Activated naive CD4-positive, alpha-beta T cell treated with anti-CD3 and anti-CD28 coated beads, Interleukin-2, amount 10 ng/mL, durations not matched to agents 7 days and 5 days (primary cell): ENCODE measurements at regions not wholly inside any gene's neighbourhood (a gene's known extent, or its start where the extent isn't known, plus 50 kb on each side); places are given as distances from the start of the nearest gene placed in this dataset.
"Not testable (repeated sequence)": the region's sequence is repeated elsewhere in the genome, so short reads cannot be mapped to it uniquely, and the experiment has no call there.

Experiments used
- CTCF ChIA-PET: fragments of 350-600 bp; sonication (Branson Sonifier 250); formaldehyde crosslinking; loops from one replicate; lab custom pipeline; 2021; ENCODE audit warnings: antibody characterized with exemption; lab: Charles Lee
- DNase-seq: peaks from one replicate; pipeline ENCODE4 v3.0.0-alpha.2; 2020
- H3K27ac Mint-ChIP-seq: one replicate; pipeline ENCODE4 v1.8.0; 2021; ENCODE audit warnings: mild to moderate bottlenecking, moderate library complexity, mixed read lengths
- H3K27me3 Mint-ChIP-seq: one replicate; pipeline ENCODE4 v1.8.0; 2021; ENCODE audit warnings: mild to moderate bottlenecking, mixed read lengths
- H3K36me3 Mint-ChIP-seq: one replicate; pipeline ENCODE4 v1.8.0; 2021; ENCODE audit warnings: mixed read lengths
- H3K4me1 Mint-ChIP-seq: one replicate; pipeline ENCODE4 v1.8.0; 2021; ENCODE audit warnings: mixed read lengths
- H3K4me3 Mint-ChIP-seq: one replicate; pipeline ENCODE4 v1.8.0; 2021; ENCODE audit warnings: mild to moderate bottlenecking, moderate library complexity, mixed read lengths
- H3K9me3 Mint-ChIP-seq: one replicate; pipeline ENCODE4 v1.8.0; 2021; ENCODE audit warnings: mixed read lengths

GRCh38 chr15:85256009-85256997 lies 124.1 kb upstream of the AKAP13 start:
- CTCF ChIA-PET, DNase-seq, H3K9me3 Mint-ChIP-seq, H3K36me3 Mint-ChIP-seq, H3K4me3 Mint-ChIP-seq, H3K27me3 Mint-ChIP-seq: not testable (repeated sequence)
- H3K27ac Mint-ChIP-seq = peak overlapping the region; percentile 55
- H3K4me1 Mint-ChIP-seq = peaks cover 15% of the 10 kb centered on the region

GRCh38 chr15:85258062-85258445 lies 122.3 kb upstream of the AKAP13 start:
- H3K9me3 Mint-ChIP-seq, H3K27me3 Mint-ChIP-seq, H3K36me3 Mint-ChIP-seq, CTCF ChIA-PET, H3K4me3 Mint-ChIP-seq, H3K27ac Mint-ChIP-seq: not testable (repeated sequence)
- peak; percentile 22 for DNase-seq
- H3K4me1 Mint-ChIP-seq = peaks cover 15% of the 10 kb centered on the region

GRCh38 chr15:85258559-85259209 lies 121.7 kb upstream of the AKAP13 start:
- not testable (repeated sequence) for H3K27ac Mint-ChIP-seq

GRCh38 chr15:85260526-85260925 lies 119.9 kb upstream of the AKAP13 start:
- H3K9me3 Mint-ChIP-seq, H3K27me3 Mint-ChIP-seq, H3K36me3 Mint-ChIP-seq, H3K4me3 Mint-ChIP-seq, H3K27ac Mint-ChIP-seq, DNase-seq, CTCF ChIA-PET: not testable (repeated sequence)
- peaks cover 15% of the 10 kb centered on the region for H3K4me1 Mint-ChIP-seq

More at GRCh38 chr15:85258559-85259209, 121.7 kb upstream of the AKAP13 start:
- H3K9me3 Mint-ChIP-seq, H3K36me3 Mint-ChIP-seq, H3K4me3 Mint-ChIP-seq, CTCF ChIA-PET, H3K27me3 Mint-ChIP-seq, DNase-seq: not testable (repeated sequence)
- H3K4me1 Mint-ChIP-seq = peaks cover 15% of the 10 kb centered on the region

GRCh38 chr15:85262461-85263055 lies 117.8 kb upstream of the AKAP13 start:
- H3K9me3 Mint-ChIP-seq, H3K4me1 Mint-ChIP-seq, H3K4me3 Mint-ChIP-seq, H3K36me3 Mint-ChIP-seq, H3K27ac Mint-ChIP-seq, H3K27me3 Mint-ChIP-seq, CTCF ChIA-PET, DNase-seq: not testable (repeated sequence)

- DNase-seq, CTCF ChIA-PET, H3K4me1 Mint-ChIP-seq: not testable (repeated sequence)
Observed at GRCh38 chr15:85263842-85264440, 116.5 kb upstream of the AKAP13 start.

GRCh38 chr15:85264614-85265190 lies 115.7 kb upstream of the AKAP13 start:
- DNase-seq, H3K36me3 Mint-ChIP-seq, H3K27ac Mint-ChIP-seq, H3K4me3 Mint-ChIP-seq, H3K4me1 Mint-ChIP-seq, H3K27me3 Mint-ChIP-seq, H3K9me3 Mint-ChIP-seq, CTCF ChIA-PET: not testable (repeated sequence)

More at GRCh38 chr15:85263842-85264440, 116.5 kb upstream of the AKAP13 start:
- not testable (repeated sequence) for H3K27ac Mint-ChIP-seq, H3K36me3 Mint-ChIP-seq, H3K4me3 Mint-ChIP-seq, H3K27me3 Mint-ChIP-seq, H3K9me3 Mint-ChIP-seq

GRCh38 chr15:85267158-85267857 lies 113.1 kb upstream of the AKAP13 start:
- H3K4me3 Mint-ChIP-seq, H3K36me3 Mint-ChIP-seq, DNase-seq, CTCF ChIA-PET, H3K9me3 Mint-ChIP-seq, H3K27ac Mint-ChIP-seq, H3K4me1 Mint-ChIP-seq, H3K27me3 Mint-ChIP-seq: not testable (repeated sequence)

- Mint-ChIP-seq H3K27me3 (peaks cover 8% of the 10 kb centered on the region), H3K4me3 (no peak overlapping the region), H3K4me1 (no peaks in the 10 kb centered on the region), H3K36me3 (no peaks in the 10 kb centered on the region), H3K27ac (no peak overlapping the region), H3K9me3 (no peaks in the 10 kb centered on the region)
- CTCF ChIA-PET = interaction anchor here (2.2 kb wide), 1 partner anchor 16 kb away, joined by 5 read pairs; no protein-coding TSS in a partner anchor
- no peak for DNase-seq
Observed at GRCh38 chr15:85274315-85275050, 105.9 kb upstream of the AKAP13 start.

GRCh38 chr15:85276508-85276907 lies 103.9 kb upstream of the AKAP13 start:
- H3K36me3 Mint-ChIP-seq = no peaks in the 10 kb centered on the region
- CTCF ChIA-PET = interaction anchor here (2.2 kb wide), 1 partner anchor 14 kb away, joined by 5 read pairs; no protein-coding TSS in a partner anchor

GRCh38 chr15:85276921-85277320 lies 103.5 kb upstream of the AKAP13 start:
- Mint-ChIP-seq H3K4me3 (no peak overlapping the region), H3K27ac (no peak overlapping the region), H3K9me3 (no peaks in the 10 kb centered on the region), H3K36me3 (no peaks in the 10 kb centered on the region), H3K4me1 (peaks cover 4% of the 10 kb centered on the region), H3K27me3 (peaks cover 8% of the 10 kb centered on the region)
- CTCF ChIA-PET = interaction anchor here (2.2 kb wide), 1 partner anchor 13 kb away, joined by 5 read pairs; no protein-coding TSS in a partner anchor
- DNase-seq = no peak

More at GRCh38 chr15:85276508-85276907, 103.9 kb upstream of the AKAP13 start:
- Mint-ChIP-seq H3K27me3 (peaks cover 8% of the 10 kb centered on the region), H3K4me3 (no peak overlapping the region), H3K9me3 (no peaks in the 10 kb centered on the region), H3K27ac (no peak overlapping the region), H3K4me1 (peaks cover 4% of the 10 kb centered on the region)
- DNase-seq = no peak

GRCh38 chr15:85277847-85278370 lies 102.5 kb upstream of the AKAP13 start:
- DNase-seq = no peak
- H3K9me3 Mint-ChIP-seq = no peaks in the 10 kb centered on the region
- no peak overlapping the region for H3K27ac Mint-ChIP-seq
- peaks cover 4% of the 10 kb centered on the region for H3K4me1 Mint-ChIP-seq
- no peak overlapping the region for H3K4me3 Mint-ChIP-seq
- peaks cover 8% of the 10 kb centered on the region for H3K27me3 Mint-ChIP-seq
- CTCF ChIA-PET = interaction anchor here (3.7 kb wide), 1 partner anchor 12 kb away, joined by 18 read pairs; no protein-coding TSS in a partner anchor
- no peaks in the 10 kb centered on the region for H3K36me3 Mint-ChIP-seq
